Inferior parietal cortex (tissue), 1 donor: ENCODE measurements at regions not wholly inside any gene's neighbourhood (a gene's known extent, or its start where the extent isn't known, plus 50 kb on each side); places are given as distances from the start of the nearest gene placed in this dataset.

ENCODE experiments used
- DNase-seq: peaks from one replicate; pipeline ENCODE4 v3.0.0-alpha.2; 2016; ENCODE audit errors: extremely low spot score

DNA sequence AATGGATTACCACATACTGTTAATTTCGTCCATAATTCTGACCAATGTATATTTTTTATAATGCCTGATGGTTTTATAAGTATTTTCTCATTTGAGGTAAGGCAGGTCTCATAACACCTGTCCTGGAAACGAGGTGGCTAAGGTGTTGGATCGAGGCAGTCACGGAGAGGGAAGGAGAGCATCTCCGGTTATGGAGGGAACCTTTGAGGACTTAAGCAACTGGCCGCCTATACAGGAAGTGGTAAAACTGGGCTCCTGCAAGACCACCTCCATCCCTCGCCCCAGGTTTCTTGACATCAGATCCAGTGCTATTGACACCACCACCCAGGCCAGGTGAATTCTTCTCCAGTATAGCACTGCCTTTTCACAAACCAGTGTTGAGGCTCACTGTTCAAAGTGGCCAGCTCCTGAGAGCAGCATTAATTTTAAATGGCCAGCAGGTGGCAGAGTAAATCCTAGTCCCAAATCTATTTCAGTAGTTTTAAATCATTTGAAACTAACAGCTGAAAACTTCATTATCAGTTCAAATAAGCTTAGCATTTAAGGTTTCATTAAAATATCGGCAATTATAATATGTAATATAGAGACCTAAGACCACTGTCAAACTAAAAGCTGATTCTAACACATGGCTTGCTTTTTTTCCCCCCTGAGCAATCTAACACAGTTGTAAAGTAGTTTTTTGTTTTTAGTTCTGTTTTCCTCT is 100.8 kb downstream of the PPM1A start:
- DNase-seq: peak; percentile 80

DNA sequence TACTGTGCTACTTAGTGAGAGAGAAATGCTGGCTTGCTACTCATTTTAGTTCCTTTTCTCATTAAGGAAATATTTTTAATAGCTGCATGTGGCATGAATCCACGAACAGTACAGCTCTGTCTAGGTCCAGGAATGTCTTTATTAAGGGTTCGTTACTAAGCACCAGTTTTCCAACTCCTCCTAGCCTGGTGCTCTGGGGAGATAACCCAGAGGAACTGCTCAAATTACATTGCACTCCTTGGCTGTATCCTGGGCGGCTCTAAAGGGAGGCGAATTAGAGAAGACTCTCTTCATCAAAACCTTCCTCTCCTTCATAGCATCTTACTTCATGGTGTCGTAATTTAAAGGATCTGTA is 101.3 kb downstream of the PPM1A start:
- DNase-seq: no peak

DNA sequence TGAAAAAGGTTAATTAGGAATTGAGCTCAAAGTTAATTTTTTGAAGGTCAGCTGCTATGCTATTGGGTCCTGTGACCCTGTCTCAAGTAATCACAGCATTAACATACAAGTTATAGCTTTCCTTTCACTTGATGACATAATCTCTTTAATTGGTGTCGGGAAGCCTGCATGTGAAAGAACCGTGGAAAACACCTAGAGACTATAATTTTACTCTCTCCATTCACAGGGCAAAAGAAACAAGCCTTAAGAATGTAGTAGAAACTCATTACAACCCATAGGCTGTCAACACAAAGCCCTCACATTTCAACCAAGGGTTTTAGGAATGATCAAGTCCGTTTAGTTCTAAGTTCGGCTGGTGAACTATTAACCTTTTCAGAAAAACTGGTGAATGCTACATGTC is 104.4 kb downstream of the PPM1A start:
- DNase-seq: no peak

DNA sequence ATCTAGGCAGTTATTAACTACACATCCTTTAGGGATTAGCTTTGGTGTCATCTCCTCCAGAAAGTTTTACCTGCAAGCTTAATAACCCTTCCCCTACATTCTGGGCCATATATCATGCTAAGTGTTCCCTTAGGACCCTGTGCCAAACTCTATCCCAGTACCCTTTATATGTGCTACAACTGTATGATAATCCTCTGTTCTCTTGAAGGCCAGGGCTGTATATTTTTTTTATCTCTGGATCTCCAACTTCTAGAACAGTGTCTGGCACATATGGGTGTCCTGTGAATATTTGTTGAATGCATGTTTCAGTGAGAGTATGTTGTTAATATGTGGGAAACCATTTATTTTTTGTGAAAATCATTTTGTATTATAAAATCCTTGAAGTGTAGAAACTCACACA is 106.7 kb downstream of the PPM1A start:
- DNase-seq: no peak

GRCh38 chr14:60356386-60356785 is 107.4 kb downstream of the PPM1A start:
- DNase-seq: no peak

- no peak for DNase-seq
Observed at GRCh38 chr14:60356906-60357550, 108.0 kb downstream of the PPM1A start.

GRCh38 chr14:60357551-60358149 is 108.6 kb downstream of the PPM1A start:
- no peak for DNase-seq

GRCh38 chr14:60363275-60363674 is 114.3 kb downstream of the PPM1A start:
- DNase-seq: no peak

DNA sequence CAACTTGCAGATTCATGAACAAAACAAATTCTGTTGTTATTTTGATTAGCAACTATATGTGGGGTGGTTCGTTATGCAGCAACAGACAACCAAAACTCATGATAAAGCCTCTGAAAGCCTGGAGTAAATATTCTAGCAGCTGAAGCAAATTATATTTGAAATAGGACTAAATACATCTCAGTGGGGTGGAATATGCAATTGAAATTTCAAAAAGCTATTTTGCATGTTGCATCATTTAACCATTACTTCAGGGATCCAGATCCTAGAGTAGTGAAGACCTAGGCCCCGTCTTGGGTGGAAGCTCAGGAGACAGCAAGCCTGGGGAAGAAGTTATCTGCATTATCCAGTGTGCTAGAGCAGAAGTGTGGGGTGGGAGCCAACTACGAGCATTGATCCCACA is 114.7 kb downstream of the PPM1A start:
- DNase-seq: no peak

- no peak for DNase-seq
Observed at GRCh38 chr14:60381909-60382308, 104.0 kb downstream of the C14orf39 start.
